GM18508 (cell line): ENCODE measurements at regions not wholly inside any gene's neighbourhood (a gene's known extent, or its start where the extent isn't known, plus 50 kb on each side); places are given as distances from the start of the nearest gene placed in this dataset.
"Not testable (repeated sequence)": the region's sequence is repeated elsewhere in the genome, so short reads cannot be mapped to it uniquely, and the experiment has no call there.

Source experiments
- ATAC-seq: cut with Tn5 transposase; IDR thresholded peaks from one replicate; pipeline ENCODE4 v1.9.1; 2021; ENCODE audit warnings: moderate number of reproducible peaks; ENCODE audit not compliant: insufficient read depth, unreplicated experiment

DNA sequence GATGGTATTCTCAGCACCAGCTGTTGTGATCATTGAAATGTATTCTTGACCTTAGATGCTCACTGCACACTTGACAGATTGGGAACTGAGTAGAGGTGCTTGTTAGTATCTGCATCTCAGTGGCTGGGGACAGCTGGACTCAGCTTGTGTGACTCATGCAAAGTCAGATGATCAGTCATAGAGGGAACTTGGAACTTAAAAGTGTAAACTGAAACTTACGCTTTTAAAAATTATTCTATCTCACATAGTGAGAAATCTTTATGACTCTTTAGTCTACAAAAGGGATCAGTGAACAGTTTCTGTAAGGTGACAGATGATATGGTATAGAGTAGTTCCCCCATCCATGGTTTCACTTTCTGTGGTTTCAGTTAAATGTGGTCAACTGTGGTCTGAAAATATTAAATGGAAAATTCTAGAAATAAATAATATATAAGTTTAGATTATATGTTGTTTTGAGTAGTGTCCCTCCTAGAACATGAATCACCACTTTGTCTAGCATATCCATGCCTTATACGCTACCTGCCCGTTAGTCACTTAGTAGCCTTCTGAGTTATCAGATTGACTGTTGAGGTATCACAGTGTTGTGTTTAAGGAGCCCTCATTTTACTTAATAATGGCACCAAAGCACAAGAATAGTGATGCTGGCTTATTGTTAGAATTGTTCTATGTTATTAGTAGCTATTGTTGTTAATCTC lies 135.6 kb upstream of the ZNF658 start:
- peak; percentile 99 for ATAC-seq

DNA sequence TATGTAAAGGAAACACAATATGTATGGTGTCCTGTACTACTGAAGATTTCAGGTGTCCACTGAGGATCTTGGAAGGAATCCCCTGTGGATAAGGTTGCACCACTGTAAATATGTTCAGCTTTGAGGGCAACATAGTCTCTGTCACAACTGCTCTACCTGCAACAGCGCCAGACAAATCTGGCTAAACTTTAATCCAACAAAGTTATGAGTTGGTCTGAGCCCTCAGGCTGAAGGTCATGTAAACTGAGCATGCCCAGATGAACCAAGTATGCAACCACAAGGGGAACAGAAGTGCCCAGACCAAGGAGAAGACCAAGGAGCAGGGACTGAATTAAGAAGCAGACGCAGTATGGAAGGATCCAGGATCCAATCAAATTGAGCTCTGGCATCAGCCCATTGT lies 135.0 kb upstream of the ZNF658 start:
- not testable (repeated sequence) for ATAC-seq

DNA sequence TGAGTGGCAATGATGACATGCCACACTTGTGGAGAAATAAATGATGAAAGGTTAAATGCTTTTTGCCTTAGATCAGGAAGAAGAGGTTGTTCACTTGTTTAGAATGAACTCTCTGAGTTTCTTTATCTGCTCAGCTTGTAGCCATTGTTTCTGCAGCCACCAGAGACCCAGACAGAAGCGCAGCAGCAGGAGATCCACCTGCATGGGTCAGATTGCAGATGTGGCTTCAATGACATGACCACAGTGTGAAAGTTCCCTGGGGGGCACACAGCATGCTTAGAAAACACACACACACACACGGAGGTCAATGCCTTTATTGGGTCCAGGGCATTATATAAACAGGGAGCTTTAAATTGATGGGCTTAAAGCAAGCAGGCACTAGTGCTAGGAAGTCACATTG lies 129.0 kb upstream of the ZNF658 start:
- ATAC-seq, result not testable (repeated sequence)

DNA sequence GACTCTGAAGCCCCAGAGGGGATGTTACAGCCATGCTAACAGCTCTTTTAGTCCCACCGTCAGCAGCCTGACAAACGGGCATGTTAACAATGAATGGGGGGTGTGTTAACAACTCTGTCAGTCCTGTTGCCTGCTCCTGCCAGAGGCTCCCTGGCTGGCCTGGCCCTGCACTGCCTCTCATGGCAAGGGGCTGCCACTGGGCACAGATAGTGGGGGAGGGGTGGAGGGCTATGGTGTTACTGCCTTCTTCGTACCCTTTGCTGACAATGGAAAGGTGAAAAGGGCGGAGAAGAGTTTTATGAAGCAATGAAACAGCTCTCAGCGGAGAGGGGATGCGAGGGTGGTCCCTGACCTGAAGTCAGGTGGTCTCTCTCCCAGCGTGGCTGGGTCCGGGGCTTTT lies 125.9 kb upstream of the ZNF658 start:
- not testable (repeated sequence) for ATAC-seq

DNA sequence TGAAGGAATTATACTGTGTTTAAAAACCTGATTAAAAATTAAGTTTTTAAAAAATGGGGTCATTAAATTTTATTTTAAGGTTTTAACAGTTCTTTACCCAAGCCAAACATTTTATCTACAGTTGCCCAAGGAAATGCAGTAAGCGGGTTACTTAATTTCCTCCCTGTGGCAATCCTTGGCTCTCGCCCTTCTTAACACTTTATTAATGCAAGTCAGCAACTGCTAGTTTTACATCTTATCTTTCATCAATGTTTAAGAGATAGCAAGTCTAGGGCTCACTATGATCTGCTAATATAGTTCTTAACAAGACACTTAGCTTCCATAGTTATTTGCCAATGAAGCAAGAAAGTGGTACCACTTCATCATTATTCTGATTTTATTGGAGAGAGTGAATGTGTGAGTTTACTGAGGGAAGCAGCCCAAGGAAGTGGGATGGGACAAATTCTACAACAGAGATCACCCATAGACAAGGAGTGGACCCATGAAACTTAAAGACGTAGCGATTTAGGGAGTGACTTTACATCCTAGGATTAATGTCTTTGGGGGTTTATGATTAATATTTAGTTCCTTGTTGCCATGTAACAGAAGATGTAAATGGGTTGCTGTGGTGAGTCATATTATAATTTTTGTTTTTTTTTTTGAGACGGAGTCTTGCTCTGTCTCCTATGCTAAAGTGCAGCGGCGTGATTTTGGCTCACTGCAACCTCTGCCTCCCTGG lies 120.4 kb upstream of the ZNF658 start:
- not testable (repeated sequence) for ATAC-seq

DNA sequence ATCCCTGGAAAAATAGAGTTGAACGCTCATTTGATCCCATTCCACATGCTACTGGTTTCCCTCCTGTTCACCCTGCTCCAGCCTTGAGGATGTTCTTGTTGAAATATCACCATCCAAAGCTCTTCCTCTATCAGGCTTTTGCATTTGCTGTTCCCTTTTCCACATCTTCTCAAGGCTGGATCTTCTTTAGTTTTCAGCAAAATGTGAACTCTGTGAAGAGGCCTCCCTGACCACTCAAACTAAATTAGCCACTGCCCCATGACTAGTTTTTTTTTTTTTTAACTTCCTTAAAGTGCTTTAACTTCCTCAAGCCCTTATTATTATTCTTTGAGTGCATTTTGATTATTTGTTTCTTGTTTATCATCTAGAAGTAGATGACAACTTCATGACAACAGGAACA lies 119.3 kb upstream of the ZNF658 start:
- not testable (repeated sequence) for ATAC-seq

DNA sequence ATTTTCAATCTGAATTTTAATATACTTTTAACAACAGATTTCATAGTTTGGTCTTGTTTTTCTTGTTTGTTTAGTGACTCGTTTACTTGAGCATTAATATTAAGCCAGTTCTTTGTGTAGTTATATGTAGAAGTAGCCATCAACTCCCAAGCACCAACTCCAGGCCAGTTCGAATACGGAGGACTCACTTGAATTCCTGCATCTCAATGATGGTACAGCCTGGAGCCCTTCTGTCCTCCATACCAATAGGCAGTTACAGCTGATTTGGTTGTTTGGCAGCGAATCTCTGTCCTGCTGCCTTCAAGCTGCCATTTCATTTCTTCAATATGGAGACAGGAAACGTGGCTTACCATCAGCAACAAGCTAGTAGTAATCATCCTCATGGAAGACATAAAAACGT lies 118.5 kb upstream of the ZNF658 start:
- not testable (repeated sequence) for ATAC-seq

DNA sequence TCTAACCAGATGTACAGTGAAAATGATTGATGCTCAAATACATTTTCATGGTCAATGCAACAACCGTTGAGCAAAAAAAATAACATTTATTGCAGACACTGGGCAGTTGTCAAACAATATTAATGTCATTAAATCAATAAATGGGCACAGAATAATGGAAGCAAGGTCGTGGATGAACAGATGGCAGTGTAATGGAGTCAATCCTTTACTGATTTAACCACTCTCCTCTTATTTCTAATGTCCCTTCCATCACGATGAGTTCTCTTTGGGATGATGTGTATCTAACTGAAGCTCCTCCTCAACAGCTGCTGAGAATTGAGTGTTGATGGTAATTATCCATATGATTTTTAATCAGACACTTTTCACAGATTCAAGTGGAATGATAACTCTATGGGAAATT lies 114.9 kb upstream of the ZNF658 start:
- not testable (repeated sequence) for ATAC-seq

DNA sequence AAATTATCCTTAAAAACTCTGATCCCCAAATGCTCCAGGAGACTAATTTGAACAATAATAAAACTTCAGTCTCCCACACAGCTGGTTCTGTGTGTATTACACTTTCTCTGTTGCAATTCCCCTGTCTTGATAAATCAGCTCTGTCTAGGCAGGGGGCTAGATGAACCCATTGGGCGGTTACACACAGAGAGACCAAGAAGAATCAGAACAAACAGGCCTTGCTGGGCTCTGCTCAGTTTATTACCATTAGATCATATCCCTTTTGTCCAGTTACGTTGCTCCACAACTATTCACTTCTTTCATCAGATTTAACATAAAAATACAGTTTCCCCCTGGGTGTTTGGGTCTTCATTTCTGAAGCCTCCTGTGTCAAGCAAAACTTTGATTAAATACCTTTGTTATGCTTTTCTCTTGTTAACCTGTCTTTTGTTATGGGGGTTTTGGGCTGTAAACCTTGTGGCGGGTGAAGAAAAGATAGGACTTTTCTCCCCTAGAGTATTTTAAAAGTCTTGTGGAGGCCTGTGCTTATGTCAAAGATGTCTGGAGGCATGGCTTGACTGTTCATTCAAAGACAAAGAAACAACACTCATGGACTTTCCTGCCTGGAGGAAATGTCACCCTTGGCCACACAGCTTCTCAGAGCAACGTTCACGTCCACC lies 109.3 kb upstream of the ZNF658 start:
- not testable (repeated sequence) for ATAC-seq

DNA sequence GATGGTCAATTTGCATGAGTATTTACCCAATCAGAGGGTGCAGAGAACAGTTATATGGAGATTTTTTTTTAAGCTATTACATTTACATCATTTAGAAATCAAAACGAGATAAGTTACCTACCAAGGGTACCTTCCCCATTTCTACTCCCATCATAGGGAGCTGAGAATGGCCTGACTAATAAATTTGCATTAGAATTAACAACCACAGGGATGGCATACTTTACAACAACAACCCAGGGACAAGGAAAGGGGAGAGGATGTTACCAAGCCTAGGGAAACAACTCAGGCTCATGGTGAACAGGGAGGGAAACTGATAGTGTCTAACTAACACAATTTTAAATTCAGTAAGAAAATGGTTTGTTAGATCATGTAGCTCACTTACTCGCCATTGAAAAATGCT lies 105.8 kb upstream of the ZNF658 start:
- ATAC-seq, result not testable (repeated sequence)

DNA sequence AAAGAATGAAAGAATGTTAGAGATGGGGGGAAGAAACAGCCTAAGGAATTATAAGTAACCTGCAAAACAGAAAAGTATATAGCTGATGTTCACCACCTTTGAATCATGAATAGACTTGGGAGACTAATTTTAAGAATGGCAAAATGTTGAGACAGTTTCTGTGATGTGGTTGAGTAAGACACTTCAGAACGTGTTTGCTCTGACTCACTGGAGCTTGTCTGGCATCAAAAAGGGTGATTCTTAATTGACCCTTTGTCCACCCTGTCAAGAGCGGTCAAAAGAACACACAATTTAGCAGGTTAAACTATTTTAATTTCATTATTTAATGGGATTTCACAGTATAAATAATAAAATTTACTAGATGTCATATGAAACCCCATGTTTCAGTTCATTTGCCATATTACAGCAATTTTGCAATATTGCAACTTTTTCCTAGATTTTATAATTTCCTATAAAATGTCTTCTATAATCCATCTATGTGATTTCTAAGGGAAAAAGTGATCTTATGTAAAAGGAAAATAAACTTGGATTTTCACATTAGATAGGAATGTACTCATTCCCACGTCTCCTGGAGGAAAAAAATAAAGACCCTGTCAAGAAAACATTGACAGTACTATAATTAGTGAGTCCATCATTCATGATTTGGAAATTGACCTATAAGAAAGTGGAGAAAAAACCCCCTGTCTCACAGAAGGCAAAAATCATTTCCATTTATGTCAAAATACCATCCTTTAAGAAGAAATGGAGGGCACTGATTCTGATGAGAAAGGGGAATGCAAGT lies 104.6 kb upstream of the ZNF658 start:
- not testable (repeated sequence) for ATAC-seq

DNA sequence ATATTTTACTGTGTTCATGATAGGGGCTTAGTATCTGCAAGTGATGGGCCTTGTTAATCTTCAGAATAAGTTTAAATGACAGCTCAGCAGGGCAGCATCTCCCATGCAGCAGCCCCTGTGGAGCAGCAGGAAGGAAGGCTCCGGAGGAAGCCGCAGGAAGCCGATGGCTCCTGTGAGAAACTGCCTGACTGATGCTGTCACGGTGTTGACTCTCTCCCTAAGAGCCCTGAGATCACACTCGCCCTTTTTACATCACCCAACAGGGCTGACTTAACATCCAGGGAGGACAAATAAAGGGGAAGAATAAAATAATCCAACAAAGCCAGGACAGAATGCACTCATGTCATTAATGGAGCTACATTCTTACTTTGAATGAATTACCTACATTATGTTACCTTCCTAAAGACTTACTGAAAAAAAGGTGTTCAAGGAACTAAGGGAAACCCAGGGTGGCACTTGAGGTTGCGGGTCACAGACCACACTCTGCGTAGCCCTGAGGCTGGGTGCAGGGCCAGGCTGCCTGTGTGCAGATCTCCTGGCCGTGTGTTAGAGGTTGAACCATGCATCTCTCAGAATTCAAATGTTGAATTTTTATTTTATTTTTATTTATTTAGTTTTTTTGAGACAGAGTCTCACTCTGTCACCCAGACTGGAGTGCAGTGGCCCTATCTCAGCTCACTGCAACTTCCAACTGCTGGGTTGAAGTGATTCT lies 102.5 kb upstream of the ZNF658 start:
- not testable (repeated sequence) for ATAC-seq

DNA sequence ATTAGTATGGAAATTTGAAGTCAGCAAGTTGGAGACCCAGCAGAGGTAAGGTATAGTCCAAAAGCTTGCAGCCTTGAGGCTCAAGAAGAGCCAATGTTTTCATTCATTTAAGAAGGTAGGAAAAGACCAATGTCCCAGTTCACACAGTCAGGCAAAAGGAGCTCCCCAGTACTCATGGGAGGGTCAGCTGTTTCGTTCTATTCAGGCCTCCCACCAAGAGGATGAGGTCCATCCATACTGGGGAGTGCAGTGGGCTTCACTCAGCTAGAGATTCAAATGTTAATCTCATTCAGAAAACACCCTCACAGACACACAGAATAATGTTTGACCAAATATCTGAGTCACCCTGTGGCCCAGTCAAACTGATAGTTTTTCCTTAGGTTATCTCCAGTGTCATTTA lies 96.9 kb upstream of the ZNF658 start:
- ATAC-seq, result not testable (repeated sequence)

DNA sequence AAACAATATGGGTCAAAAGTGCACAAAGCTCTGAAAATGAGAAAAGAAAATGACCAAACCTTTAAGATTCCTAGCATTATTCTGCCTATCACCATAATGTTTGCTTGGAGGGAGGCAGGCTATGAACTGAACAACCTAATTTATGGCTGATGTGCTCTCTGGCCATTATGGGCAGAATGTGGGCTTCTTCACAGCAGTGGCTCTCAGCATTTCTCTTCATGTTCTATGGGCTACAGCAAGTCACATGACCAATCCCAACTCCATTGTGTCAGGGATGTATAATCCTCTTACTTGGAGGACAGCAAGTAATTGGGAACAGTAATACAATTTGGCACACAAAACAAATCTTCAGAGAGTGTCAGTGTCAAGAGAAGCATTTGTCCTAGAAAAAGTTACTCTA lies 90.3 kb upstream of the ZNF658 start:
- ATAC-seq, result not testable (repeated sequence)

DNA sequence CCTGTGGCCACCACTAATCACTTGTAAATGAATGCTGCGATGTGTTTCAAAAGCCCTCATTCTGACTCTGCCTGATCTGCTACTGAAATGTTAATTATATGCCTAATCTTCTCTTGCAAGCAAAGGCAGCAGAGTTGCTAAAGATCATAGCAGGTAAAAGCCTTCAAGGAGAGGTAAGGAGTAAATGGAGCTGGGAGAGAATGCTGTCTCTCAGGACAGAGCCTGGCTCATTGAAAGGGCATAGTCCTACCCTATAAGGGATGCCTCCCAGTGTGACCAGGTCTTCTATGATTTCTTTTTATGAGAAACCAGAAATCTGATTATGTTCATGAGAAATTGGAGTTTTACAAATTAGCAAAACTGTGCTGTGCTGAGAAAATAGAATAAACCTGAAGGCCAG lies 88.2 kb upstream of the ZNF658 start:
- not testable (repeated sequence) for ATAC-seq

DNA sequence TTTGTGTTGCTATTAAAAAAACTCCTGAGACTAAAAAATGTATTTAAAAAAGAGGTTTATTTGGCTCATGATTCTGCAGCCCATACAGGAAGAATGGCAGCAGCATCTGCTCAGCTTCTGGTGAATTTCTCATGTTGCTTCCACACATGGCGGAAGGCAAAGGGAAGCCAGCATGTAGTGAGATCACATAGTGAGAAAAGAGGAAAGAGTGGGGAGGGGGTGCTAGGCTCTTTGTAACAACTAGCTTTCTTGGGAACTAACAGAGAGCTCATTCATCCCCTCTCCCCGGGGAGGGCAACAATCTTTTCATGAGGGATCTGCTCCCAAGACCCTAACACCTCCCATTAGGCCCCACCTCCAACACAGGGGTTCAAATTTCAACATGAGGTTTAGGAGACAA lies 87.6 kb upstream of the ZNF658 start:
- not testable (repeated sequence) for ATAC-seq

DNA sequence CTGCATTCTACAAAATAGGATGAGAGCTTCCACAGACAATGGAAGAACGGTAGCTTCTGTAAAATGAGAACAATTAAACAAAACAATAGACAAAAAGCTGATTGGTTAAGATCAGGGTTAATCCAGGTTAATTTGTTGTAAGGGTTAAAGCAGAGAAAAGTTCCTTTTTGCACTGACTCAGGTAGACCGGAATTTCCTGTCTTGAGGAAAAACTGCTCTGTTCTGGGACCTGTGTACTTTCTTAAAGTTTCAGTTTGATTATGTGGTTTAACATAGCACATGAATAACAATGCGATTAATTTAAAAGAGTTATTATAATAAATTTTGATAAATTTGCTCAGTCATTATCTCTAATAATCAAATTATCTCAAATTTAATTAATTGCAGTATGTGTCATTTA lies 86.5 kb upstream of the ZNF658 start:
- ATAC-seq, result not testable (repeated sequence)

DNA sequence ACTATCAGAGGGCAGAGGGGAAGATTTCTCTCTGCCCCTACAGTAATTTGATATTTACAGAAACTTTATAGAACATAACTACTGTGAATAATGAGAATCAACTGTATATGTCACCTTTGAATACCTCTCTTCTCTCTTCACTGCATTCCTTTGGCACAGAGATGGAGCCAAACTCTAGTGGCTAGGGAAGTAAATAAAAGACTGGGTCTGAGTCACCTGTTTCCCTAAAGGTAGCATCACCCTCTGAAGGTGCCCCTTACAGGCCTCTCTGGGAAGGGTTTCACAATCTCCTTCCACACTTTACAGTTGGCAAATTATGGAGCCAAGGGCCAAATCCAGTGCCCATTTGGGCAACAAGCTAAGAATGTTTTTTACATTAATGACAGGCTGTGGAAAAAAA lies 81.0 kb upstream of the ZNF658 start:
- not testable (repeated sequence) for ATAC-seq

DNA sequence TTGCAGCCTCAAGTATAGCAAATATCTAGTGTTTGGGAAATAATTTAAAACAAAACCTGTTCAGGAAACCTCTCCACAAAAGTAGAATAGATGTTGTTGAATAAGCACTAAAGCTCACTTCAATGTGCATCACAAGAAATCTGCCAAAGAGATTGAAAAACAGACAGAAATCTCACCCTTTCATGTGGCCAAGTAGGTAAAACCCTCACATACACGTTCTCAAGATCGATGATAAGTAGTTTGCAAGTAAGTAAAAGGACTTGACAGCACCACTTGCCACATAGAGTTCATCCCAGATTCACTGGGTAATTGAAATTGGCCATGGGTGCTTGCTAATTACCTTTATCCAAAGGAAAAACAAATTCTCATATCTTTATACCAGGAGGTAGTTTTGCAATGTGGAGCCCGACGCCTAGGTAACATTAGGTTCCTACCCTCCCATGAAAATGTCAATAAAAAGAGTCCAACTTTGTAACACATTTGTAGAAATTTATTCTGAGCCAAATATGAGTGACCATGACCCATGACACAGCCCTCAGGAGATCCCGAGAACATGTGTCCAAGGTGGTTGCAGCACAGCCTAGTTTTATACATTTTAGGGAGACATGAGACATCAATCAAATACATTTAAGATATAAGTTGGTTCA lies 80.4 kb upstream of the ZNF658 start:
- not testable (repeated sequence) for ATAC-seq
